Hematopoietic multipotent progenitor cell treated with erythropoietin and hydrocortisone succinate and interleukin-3 and kit ligand, for 15 days (in vitro differentiated cells): ENCODE measurements at regions not wholly inside any gene's neighbourhood (a gene's known extent, or its start where the extent isn't known, plus 50 kb on each side); places are given as distances from the start of the nearest gene placed in this dataset.
"Not testable (repeated sequence)": the region's sequence is repeated elsewhere in the genome, so short reads cannot be mapped to it uniquely, and the experiment has no call there.

Experiments used
- DNase-seq: peaks from one replicate; pipeline ENCODE4 v3.0.0-alpha.2; 2015; ENCODE audit warnings: low spot score

DNA sequence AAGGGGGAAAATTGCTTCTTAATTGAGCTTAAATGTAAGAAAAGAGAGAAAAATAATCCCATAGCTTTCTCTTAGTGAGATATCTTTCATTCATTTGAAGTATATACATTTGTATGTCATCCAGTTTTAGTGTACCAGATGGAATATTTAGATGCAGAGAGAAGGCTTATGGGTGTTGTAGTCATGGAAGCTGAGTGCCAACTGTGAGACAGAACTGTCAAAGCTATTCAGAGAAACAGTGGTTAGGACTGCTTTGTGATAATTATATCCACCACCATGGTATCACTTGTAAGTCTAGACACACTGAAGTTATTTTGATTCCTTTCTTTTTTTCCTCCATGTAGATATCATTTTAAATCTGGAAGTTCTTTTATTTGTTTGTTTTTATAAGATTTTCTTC is 524.3 kb upstream of the EPHA7 start:
- DNase-seq, result no peak

DNA sequence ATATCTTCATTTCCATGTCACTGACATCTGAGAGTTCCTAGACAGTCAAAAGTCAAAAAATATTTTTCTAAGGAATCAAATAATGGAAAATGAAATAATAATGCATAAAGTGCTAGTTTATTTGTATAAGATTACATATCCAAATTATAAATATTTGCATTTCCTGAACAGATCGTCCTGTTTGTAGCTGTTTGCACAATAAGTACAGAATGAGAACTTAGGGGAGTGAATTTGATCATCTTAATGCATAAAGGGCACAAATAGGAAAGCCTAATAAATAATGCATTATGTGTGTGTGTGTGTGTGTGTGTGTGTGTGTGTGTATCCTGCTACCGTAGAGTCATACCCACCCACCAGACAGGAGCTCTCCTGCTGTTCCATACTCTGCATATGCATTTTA is 521.0 kb upstream of the EPHA7 start:
- DNase-seq, result no peak

DNA sequence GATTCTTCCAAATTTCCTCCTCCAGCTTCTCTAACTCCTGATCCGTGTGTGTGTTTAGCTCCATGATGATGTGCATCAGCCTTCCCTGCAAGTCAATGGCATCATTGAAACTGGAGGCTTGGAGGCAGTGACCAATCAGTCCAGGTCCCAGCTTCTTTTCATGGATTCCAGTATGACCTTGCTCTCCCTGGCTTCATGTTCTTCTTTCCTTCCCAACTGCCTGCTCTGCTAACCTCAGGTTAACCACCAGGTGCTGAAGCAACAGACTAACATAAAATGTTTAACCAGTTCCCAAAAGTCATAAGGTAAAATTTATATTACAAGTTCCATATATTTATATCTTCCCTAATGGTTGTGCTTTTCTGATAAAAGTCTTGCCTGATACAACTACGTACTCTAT is 512.8 kb upstream of the EPHA7 start:
- no peak for DNase-seq

DNA sequence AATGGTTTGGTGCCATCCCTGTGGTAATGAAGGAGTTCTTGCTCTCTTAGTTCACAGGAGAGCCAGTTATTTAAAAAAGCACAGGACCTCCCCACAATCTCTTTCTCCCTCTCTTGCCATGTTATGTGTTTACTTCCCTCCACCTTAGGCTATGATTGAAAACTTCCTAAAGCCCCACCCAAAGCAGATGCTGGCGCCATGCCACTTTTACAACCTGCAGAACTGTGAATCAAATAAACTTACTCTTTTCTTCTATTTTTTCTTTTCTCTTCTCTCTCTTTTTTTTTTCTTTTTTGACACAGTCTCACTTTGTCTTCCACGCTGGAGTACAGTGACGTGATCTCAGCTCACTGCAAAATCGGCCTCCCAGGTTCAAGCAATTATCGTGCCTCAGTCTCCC is 508.4 kb upstream of the EPHA7 start:
- DNase-seq, result no peak

DNA sequence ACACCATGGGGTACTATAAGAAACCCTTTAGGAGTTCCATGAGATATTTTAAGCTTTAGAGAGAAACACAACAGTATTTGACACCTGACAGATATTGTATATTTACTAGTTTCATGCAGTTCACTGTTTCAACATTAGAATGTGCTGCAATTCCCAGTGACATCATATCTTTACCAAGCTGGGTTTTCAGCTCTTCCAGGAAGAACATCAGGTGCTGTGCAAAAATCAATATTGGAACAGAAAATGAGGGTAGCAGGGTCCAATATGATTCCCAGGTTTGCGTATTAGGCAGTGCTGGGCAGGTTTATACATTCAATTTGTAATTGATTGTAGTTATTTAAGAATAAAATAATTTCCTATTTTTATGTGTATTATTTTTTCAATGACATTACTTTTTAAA is 500.0 kb upstream of the EPHA7 start:
- DNase-seq, result no peak

DNA sequence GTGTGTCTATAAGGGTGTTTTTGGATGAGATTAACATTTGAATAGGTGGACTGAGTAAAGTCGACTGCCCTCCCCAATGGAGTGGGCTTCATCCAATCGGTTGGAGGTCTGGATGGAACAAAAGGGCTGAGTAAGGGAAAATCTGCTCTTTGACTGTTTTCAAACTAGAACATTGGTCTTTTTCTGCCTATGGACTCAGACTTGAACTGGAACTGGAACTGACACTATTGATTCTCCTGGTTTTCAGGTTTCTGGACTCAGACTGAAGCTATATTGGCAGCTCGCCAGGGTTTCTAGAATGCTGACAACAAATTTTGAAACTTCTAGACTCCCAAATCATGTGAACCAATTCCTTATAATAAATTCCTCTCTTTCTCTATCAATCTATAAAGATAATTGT is 498.9 kb upstream of the EPHA7 start:
- no peak for DNase-seq

DNA sequence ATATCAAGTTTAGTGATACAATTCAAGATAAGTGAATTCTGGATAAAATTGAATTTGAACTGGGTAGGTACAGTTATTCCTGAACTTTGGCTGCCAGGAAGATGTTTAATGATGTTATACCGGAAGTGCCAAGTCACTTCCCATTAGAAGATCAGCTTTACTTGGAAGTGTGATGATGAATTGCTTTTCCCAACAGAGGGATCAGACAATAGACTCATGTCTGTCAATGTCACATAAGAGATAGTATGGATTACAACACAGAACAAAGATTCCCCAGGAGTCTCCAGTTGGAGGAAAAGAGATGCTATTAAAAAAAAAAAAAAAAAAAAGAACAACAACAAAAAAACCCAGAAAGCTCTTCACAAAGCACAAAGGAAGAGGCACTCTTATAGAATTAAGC is 497.9 kb upstream of the EPHA7 start:
- DNase-seq, result no peak

DNA sequence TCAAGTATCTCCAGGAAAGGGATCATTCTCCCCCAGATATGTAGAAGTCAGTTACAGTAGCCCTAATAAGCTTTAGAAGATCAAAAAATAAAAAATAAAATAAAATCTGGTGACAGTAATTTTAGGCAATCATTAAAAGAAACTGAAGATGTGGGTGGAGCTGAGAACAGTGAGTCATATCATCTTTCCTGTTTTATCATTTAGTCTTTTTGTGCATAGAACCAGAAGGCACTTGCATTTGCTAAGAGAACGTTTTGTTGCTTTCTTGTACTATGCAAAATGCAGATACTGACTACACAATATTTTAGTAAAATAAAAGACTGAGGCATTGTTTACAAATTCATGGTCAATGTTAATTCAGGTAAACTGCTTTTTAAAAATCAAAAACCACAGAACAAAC is 497.4 kb upstream of the EPHA7 start:
- no peak for DNase-seq

DNA sequence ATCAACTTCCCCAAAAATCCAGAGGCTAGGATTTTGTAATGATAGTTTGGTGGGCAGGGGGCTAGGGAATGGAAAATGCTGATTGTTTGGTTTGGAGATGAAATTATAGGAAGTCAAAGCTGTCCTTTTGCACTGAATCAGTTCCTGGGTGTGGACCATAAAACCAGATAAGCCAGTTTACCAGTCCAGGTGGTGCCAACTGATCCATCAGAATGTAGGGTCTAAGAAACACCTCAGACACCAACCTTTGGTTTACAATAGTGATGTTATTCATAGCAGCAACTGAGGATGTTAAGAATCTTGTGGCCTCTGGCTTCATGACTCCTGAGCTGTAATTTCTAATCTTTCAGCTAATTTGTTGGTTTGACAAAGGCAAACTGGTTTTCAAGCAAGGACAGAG is 496.6 kb upstream of the EPHA7 start:
- DNase-seq, result no peak

DNA sequence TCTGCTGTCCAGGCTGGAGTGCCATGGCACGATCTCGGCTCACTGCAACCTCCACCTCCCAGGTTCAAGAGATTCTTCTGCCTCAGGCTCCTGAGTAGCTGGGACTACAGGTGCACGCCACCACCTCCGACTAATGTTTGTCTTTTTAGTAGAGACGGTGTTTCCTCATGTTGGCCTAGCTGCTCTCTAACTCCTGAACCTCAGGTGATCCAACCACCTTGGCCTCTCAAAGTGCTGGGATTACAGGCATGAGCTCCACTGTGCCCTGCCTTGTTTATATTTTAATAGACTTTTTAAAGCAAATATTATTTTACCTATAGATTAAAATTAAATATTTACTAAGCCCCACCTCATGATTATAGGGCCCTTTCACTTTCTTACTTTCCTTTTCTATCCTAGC is 483.2 kb upstream of the EPHA7 start:
- DNase-seq, result no peak

DNA sequence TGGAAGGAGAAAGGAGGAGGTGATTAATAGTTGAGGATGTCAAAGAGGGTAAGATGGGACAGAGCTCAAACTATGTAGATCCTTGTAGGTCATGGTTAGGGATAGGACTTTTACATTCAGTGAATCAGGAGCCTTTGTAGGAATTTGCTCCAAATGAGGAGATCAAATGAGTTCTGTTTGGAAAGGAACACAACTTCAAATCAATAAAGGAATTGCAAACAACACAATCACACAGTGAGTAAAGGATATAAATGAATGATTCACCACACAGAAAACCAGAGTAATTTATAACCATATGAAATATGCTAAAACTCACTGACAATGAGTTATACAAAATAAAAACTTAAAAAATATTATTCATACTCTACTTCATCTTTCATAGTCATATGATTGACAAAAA is 480.8 kb upstream of the EPHA7 start:
- DNase-seq, result no peak

DNA sequence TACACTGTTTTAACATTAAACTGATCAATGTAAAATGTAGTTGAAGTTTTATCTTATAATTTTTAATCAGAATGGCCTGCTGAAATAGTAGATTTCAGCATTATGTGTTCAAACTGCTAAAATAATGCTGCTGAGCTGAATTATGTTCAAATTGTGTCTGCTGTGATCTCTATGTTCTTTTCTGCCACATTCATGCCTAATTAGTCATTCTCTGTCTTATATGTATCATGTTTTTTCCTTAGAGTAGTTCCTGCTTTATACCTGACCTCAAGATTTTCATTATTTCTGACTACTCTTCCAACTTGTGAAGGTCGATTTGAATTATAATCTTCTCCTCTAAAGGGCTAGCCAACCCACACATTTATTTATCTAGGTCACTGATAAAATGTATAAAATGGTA is 476.7 kb upstream of the EPHA7 start:
- DNase-seq, result no peak

DNA sequence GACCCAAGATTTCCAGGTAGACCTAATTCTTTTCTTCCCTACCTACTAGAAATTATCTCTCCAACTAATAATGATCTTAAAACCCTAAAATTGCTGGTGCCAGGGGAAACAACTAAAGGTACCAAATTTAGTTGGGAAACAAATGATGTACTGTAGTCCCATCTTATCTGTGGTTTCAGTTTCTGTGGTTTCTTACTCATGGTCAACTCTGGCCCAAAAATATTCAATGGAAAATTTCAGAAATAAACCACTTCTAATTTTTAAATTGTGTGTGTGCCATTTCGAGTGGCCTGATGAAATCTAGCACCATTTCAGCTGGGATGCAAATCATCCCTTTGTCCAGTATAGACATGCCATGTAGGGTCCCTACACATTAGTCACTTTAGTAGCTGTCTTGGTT is 475.2 kb upstream of the EPHA7 start:
- DNase-seq, result no peak

DNA sequence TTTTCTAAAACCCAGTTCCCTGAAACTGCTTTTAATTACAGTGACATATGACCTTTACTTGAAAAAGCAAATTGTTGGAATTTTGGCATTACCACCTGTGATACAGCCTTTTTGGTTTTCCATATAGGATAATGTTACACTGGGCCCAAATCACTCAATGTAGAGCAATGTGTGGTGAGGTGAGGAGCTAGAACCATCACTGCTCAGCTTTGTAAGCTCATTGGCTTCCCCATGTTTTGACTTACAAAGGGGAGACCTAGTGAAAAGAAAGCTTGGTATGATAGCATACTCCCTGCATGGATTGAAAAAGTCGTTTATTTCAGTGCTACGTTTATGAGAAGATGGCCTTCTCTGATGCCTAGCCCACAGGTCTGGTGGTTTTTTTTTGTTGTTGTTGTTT is 470.4 kb upstream of the EPHA7 start:
- no peak for DNase-seq

DNA sequence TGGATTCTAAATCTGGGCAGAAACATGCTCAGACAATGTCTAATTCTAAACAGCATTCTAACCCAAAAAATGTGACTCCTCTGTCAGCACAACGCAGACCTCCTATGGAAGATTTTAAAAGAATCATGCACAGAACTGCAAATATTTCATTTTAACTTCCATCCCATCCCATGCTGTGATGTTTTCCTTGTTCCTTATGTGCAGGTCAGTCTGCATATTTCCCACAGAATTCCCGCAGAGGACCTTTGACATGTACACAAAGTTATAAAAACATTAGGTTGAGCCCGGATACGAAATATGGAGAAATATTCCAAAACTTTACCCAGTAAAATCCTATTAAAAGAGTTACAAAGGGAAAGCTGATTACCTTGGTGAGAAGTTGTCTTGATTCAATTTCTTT is 467.1 kb upstream of the EPHA7 start:
- DNase-seq, result no peak

DNA sequence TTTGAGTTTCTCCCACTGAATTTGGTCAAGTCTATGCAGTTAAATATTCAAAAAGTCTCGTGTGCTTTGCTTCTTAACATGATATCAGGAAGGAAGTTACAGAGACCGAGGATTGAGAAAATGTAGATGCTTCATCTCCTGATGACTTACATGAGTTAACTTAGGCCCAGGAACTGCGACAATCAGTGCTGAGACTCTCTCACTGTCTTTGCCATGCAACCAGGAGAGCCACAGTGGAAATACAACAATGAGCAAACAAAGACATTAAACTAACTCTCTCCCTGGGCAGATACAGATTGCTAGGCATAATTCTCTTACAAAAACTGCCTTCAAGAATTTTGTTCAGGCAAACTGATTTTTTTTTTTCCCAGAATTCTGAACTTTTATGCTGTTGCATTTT is 440.6 kb upstream of the EPHA7 start:
- no peak for DNase-seq

DNA sequence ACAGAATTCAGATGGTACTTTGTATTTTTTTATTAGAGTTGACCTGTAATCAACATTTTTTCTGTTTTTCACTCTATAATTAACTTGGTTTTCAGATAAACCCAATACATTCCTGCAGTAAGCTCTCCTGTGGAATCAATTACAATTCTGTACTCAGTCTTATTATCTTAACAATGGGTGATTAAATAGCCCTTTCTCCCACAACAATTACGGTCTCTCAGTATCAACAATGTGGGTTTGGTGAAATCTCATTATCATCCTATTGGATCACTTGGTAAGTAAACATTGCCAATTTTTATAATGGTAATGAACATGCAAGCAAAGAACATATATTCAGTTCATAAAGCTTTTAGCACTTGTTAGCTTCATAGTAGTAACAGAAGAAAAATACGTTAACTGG is 438.9 kb upstream of the EPHA7 start:
- DNase-seq, result no peak

DNA sequence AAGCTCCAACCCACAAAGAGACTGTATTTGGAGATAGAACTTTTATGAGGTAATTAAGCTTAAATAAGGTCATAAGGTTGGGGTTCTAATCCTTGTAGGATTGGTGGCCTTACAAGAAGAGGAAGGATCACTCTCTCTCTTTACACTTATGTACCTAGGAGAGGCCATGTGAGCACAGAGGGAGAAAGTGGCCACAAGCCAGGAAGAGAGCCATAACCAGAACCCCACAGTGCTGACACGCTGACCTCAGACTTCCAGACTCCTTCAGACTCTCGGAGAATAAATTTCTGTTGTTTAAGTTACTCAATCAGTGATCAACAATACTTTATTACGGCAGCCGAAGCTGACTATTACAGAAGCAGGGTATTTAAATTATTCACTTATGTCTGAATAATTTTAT is 430.5 kb upstream of the EPHA7 start:
- DNase-seq, result no peak

DNA sequence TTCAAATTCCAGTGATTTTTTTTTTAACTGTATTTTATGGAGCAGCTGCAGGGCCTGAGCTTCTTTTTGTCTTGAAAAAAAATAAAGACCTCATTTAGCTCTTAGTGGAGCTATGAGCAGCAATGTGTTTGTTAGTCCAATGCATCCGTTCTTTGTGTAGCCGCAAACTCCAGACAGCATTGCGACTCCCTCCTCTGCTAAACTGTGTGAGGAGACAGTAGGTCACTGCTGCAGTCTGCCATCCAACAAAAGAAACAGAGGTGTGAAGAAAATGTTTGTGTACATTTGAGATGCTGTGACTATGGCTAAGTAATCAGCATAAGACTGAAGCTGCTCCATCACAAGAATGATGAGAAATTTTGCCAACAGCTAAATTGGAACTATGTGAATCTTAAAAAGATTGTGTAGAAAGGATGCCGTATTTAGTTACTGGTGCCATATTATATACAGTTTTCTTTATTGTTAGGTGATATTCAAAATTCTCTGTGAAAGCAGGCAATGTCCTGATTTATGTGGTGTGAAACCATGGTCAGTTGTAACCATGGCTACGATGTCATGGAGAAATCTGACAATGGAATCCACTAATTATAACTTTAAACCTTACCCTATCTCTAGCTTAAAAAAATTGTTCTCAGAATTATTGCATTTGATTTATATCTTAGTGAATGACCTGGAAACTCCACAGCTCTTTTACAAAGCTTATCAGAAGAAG is 428.8 kb upstream of the EPHA7 start:
- DNase-seq, result no peak

DNA sequence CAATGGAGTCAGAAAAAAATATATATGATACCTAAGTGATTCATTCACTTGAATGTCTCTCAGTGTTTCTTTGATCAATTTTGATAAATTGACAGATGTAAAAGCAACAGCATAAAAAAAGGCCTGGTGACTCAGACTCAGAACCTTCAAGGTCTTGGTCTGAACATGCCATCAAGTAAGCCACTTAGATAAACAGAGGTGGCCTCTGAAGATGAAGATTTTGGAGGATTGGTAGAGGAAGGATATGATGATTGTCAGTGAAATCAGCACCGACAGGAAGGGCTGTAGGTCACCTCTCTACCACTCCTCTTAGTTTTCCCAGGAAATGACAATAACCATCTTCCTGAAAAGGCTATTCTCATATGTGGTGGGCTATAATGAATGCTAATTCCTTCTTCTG is 422.8 kb upstream of the EPHA7 start:
- no peak for DNase-seq

DNA sequence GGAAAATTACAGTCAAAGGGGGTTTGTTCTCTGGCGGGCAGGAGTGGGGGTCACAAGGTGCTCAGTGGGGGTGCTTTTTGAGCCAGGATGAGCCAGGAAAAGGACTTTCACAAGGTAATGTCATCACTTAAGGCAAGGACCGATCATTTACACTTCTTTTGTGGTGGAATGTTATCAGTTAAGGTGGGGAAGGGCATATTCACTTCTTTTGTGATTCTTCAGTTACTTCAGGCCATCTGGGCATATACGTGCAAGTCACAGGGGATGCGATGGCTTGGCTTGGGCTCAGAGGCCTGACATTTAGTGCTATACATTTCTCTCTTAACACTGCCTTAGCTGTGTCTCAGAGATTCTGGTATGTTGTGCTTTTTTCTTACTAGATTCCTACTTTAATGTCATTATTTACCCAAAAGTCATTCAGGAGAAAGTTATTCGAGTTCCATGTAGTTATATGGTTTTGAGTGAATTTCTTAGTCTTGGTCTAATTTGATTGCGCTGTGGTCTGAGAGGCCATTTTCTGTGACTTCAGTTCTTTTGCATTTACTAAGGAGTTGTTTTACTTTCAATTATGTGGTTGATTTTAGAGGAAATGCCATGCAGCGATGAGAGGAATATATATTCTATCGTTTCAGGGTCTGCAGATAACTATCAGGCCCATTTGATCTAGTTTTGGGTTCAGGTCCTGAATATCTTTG is 416.2 kb upstream of the EPHA7 start:
- DNase-seq, result not testable (repeated sequence)

DNA sequence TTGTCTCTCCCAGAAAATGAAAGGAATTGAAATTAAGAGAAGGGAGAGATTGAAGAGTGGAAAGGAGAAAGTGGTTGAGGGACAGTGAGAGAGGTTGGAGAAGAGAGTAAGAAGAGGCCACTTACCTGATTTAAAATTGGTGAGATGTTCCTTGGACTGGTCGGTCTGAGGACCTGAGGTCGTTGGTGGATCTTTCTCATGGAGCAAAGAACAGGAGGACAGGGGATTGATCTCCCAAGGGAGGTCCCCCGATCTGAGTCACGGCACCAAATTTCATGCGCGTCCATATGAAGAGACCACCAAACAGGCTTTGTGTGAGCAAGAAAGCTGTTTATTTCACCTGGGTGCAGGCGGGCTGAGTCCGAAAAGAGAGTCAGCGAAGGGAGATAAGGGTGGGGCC is 415.7 kb upstream of the EPHA7 start:
- DNase-seq, result not testable (repeated sequence)

DNA sequence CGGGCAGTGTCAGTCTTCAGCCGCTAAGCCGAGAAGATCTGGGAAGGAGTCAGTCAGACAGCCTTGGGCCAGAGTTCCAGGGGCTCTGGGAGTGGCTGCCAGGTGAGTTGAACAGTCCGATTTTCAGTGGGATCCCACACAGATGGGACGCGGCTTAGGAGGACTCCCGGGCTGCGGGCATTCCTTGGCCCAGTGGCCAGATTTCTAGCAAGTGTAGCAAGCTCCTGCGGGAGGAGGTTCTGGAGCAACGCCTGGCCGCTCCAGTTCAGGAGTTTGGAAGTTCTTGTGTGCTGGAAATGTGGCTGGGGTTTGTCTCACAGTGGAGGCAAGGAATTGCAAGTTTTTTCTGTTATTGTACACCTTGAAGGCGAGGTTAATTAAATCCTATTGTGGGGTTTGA is 414.0 kb upstream of the EPHA7 start:
- not testable (repeated sequence) for DNase-seq

DNA sequence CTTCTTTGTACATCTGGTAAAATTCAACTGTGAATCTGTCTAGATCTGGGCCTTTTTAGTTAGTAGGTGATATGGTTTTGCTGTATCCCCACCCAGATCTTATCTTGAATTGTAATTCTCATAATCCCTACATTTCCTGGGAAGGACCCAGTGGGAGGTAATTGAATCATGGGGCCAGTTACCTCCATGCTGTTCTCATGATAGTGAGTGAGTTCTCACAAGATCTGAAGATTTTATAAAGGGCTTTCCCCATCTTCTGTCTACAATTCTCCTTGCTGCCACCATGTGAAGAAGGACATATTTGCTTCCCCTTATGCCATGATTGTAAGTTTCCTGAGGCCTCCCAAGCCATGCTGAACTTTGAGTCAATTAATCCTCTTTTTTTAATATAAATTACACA is 410.4 kb upstream of the EPHA7 start:
- not testable (repeated sequence) for DNase-seq
